GM21423 (cell line): ENCODE measurements at regions not wholly inside any gene's neighbourhood (a gene's known extent, or its start where the extent isn't known, plus 50 kb on each side); places are given as distances from the start of the nearest gene placed in this dataset.

Experiments used
- ATAC-seq: cut with Tn5 transposase; IDR thresholded peaks from one replicate; pipeline ENCODE4 v1.9.1; 2021; ENCODE audit warnings: mild to moderate bottlenecking, moderate library complexity; ENCODE audit not compliant: unreplicated experiment

DNA sequence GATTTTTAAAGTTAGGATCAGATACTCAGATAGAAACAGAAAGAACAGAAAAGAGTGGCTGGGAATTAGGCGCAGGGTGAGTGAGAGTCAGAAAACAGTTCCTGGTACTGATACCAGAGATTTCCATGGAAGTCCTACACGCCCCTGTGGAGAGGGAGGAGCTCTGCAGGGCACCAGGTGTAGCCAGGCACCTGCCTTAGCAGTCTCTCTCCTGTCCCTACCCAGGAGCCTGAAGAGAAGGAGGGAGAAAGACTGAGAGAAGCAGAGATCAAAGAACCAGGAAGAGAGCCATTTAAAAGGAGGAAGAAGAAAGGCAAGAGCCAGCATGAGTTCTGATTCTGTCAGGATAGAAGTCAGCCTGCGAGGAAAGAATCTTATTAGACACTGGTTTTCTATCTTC lies 65.0 kb downstream of the CBLN1 start:
- no peak for ATAC-seq

DNA sequence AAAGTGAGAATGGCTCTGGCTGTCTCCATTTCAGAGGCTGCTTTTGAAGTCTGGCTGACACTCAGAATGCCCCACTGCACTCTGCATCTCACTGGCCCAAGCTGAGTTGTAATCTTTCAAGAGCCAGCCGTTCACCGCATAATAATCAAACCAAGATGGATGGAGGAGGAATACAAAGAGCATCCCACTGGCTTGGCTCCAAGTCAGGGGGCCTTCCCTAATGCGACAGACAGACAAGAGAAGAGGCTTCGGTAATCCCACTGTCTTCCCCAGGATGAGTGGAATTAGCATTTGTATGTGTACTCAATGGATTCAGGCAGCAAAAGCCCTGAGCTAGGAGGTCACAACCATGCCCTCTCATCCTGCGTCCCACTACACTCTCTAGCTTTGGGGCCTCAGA lies 68.0 kb downstream of the CBLN1 start:
- no peak for ATAC-seq

DNA sequence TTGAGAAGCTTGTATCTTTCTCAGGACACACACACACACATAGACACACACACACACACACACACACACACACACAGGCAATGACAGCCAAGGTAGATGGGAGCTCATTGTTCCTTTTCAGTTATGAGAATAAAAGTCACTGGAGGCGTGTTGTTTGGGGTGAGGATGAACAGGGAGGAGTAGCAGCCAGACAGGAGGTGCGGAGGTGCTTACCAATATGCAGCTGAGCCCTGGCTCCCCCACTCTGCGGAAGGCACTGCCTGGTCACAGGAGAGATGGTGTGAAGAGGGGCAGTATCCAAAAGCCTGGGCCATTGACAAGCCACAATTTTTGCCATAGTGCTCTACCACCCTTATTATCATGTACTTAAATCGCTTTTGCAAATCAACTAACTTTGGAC lies 77.4 kb downstream of the CBLN1 start:
- ATAC-seq: no peak

DNA sequence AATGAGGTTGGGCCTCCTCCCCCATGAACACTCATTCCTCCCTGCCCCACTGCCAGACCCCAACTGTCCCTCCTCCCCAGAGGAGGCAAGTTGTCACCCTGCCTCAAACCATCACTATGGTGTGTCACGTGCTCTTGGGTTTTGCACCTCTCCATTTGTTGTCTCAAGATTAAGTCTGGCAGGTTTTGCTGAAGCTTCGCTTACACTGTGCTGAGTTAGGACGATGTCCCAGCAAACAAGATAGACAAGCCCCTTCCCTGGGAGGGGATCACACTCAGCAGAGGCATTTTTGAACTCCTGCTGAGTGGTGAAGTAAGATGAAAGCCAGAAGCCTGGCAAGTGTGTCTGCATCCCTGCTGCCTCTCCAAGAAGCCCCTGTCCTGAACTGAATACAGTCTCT lies 78.3 kb downstream of the CBLN1 start:
- ATAC-seq: no peak

DNA sequence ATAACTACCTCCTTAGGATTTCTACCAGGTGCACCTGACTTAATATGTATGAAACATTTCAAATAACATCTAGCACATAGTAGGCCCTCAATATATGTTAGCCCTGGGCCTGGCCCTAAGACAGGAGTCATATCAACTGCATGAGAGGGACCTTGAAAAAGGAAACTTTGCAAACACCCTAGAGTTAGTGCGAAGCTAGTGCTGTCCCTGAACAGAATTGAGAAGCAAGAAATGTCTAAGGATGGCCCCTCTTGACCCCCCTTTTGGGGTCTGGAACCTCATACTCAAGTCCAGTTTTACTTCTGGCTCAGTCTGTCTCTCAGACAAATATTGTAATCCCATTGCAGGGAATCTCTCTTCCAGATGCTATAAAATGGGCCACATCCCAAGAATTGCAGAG lies 80.5 kb downstream of the CBLN1 start:
- no peak for ATAC-seq

DNA sequence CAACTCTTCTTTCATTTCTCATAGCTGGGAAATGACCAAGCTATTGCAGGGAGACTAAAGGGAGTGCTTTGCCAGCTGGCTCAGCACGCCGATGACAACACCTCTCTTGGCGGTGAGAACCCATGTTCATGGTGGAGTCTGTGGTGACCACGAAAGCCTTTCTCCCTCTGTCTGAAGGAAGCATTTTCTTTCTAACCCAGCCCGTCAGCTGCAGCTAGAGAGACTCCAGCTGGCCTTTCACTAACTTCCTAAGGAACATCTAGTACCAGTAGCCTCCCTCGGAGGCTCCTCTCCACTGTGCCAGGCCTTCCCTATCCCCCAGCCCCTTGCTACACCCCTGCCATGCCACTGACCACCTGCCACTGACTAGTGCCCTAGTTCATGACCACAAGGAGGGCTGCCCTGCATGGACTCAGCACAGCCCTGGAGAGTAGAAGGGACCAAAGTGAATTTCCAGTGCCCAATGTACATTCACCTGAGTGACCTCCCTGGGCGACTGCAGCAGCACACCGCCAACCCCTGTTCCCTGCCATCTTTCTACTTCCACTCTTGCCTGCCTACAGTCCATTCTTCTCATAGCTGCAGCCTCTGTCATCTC lies 81.3 kb downstream of the CBLN1 start:
- ATAC-seq: no peak

DNA sequence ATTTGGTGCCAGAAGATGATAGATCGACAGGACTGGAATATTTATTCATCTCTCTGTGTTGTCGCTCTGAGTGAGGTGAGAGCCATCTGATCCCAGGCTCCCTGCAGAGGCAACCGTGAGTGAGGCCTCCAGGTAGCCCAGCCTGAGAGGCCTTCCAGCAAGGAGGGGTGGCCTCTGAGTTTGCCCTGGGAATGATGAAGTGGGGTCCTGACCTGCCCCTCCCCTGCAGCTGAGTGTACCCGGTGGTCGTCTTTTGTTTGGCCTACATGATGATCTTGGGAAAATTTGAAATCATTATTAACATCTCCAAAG lies 86.4 kb downstream of the CBLN1 start:
- no peak for ATAC-seq

DNA sequence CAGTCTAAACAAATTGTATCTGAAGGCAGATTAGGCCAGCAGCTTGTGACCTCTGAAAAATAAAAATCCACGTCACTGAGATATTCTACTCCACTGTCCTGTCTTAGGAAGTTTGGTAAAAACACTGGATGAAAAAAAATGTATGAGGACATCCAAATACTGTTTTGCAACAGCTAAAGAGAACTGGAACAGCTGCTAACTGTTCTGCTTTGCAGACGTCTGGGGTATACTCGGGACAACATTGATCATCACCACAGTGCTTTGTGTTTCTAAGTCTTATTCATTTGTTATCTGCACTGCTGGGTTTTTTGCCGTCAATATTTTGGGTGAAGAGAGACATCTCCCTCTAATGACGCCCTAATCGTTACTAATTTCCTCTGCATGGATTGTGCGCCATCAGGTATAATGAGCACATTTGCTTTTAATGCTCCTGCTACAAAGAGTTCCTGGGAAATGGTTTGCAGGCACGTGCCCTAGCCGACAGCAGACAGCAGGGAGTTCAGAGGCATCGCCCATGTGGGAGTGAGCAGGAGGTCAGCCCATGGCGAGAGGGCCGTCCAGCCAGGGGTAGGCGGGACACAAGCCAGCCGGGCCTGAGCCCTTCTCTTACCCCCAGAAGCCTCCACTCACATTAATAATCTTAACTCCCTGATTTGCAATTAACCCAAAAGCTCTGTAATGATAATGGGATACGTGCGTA lies 87.0 kb downstream of the CBLN1 start:
- ATAC-seq: no peak

DNA sequence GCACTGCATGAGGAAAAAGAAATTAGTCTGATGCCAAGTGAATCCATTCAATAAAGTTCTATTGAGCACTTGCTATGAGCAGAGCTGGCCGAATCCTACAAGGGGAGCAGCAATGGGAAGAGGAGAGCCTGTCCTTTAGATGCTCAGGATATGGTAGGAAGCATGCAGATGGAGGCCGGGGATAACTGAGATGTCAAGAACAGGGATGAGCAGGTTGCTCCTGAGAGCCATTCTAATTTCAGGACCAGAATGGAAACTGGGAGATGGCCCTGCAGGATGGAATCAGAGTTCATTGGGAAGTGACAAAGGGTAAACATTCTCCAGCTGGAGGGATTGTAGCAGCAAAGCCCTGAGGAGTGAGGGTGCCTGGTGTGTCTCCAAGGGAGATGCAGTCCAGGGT lies 88.0 kb downstream of the CBLN1 start:
- ATAC-seq: no peak

DNA sequence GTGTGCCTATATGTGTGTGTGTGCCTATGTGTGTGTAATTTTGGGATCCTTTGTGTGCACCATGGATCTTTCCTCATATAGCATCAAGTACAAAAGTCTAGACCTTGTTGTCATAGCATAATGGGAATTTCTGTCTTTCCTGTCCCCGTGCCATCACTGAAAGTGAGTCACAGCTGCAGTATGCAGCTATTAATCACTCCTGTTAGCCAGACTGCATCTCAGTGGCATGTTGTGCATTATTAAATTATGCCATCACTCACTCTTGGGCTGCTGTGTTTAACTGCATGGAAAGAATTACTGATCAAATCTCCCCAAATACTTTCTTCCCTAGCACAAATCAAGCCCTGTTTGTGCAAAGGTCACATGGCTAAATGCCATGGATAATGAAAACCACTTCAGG lies 92.4 kb downstream of the CBLN1 start:
- no peak for ATAC-seq

DNA sequence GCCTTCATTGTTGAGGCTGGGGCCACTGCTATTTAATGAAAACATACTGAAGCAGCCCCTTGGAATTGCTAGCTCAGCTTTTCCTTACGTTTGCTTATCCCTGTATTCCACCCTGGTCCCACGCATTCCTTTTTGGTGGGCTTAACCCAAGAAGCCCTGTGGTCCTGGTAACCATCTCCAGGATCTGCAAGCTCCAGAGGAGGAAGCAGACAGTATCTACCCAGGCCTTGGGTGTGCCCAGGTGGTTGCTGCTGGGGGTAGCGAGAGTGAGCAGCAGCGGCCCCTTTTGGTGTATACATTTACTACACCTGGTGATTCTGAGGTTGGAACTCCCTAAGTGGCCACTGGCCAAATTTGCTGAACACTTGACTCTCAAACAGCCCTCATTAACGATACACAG lies 97.7 kb downstream of the CBLN1 start:
- ATAC-seq: no peak

DNA sequence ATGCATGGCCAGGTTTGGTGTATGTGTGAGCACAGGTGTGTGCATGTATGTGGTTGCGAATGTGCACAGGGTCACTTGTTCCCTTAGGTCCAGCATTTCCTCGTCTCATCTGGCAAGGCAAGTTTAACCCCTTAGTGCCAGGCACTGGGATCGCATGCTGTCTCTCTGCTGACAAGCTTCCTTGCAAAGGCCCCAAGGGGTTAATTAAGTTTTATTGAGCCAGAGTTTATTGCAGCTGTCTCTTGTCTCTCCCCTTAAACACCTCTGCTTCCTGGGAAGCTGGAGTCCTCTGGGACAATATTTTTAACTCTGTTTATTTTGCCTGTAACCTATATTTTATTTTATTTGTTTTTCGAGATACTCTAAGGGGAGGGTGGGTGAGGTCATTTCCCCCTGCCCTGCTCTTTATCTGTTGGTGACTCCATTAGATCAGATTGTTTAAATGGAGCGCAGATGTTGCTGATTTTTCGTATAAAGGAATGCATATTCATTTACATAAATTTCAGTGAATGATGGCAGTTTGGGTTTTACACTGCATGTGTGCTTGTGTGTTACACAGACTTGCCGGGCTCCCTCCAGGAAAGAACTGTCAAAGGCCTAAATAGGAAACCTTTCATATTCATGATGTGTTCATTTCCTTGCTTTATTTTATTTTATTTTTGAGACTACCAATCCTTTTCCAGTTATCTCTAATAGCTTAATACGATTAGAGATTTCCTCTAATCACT lies 99.7 kb downstream of the CBLN1 start:
- ATAC-seq: no peak

DNA sequence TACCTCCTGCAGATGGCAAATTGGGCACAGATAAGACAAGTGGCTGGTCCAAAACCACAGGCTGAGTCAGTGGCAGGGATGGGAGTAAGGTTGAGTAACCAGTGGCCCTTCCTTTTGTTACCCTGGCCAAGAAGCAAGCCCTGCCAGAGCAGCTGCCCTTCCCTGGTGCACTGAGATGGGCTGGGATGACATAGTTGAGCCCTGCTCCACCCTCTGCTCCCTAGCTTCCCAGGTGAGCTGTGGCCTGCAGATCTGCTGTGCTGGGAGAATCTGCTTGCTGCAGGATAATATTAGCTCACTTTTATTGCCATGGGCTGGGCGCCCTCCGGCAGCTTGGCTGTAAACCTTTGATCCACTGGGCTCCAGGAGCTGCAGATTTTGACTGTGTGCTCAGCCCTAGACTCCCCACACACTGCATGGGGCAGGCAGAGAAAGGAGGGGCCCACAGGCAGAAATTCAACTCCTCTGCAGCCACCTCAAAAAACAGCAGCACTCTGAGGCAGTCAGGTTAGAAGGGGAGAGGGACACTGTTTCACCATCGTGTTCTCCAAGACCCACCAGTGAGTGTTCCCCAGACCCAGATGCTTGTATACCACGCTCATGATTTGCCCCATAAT lies 101.8 kb downstream of the CBLN1 start:
- ATAC-seq: no peak

DNA sequence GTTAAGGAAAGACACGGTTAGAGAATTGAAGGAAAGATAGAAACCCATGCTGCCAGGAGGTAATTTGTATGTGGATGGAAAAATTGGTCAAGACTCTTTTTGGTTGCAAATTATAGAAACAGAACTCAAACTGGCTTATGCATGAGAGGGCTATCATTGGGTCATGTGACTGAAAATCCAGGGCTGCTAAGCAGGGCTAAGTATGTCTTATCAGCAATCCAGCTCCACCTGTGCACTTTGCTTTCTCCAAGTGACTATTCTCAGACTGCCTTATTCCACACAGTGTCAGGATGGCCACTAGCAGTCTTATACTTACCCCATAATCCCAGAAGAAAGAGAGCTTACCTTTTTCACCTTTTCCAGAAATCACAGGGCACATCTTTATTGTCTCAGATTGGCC lies 113.5 kb downstream of the CBLN1 start:
- ATAC-seq: no peak

DNA sequence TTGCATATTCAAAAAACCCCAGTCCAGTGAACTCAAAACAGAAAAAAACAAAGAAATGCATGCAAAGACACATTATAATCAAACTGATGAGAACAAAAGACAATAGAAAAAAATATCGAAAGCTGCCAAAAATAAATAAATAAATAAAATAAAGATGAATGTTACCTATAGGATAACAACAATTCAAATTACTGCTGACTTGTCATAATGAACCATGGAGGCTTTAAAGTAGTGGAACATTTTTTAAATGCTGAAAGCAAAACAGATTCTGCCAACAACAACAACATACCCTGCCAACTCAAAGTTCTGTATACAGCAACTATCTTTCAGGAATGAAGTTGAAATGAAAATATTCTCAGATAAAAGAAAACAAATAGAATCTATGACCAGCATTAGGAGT lies 116.6 kb downstream of the CBLN1 start:
- no peak for ATAC-seq

DNA sequence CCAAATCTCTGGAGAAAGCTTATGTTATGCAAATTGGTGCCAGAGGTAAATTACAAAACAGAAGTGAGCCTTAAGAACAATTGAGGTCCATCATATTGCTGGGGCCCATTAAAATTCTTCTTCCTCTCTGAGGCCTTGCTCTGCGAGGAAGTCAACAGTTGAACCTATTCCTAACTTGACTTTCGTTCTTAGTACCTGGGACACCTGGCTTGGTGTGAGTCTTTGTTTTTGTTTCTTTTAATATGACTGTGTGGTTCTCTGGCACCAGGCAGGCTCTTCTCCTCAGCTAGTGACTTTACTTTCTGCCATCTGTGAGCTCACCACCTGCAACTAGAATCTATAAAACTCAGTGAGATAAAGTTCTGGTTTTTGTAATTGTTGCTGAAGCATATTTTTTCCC lies 120.4 kb downstream of the CBLN1 start:
- no peak for ATAC-seq

DNA sequence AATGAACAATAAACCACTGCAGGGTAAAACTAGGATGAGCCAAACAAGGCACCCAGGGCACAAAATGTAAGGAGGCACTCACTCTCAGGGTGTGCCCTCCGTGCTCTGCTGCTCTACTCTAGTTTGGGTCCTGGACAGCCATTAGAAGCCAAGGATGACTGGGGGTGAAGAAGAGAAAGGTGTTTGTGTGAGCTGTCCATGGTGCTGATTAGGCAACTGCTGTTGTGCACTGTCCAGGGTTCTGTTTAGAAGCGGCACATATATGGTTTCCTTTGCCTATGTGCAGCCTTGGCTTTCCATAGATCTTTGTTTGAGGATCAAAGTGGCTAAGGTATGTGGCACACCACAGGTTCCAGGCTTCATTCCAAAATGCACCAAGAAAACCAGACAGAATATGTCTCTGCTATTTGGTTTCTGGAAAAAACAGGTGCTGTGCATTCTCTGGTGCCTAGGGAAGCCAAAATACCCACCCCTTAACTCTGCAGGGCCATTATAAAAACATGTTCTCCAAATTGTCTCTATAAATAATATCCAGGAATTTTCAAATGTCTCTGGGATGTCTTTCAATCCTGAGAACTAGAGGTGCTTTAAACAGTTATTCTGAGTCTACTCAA lies 123.5 kb downstream of the CBLN1 start:
- no peak for ATAC-seq

DNA sequence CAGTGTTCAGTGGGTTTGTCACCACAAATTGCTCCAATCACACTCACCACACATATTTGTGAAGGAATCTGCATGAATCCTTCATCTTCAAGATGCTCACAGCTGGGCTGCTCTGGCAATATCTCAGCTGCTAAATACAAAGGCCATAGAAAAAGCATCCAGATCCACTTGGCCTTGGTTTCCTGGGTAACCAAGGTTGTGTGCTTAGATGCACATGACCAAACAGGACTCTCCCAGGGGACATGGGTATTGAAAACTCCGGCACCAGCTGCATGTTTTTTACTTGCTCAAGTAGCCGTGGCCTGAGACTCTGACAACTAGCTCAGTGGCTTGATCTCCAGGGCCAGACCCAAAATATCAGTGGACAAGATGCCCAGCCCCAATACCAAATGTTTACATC lies 131.3 kb downstream of the CBLN1 start:
- no peak for ATAC-seq

DNA sequence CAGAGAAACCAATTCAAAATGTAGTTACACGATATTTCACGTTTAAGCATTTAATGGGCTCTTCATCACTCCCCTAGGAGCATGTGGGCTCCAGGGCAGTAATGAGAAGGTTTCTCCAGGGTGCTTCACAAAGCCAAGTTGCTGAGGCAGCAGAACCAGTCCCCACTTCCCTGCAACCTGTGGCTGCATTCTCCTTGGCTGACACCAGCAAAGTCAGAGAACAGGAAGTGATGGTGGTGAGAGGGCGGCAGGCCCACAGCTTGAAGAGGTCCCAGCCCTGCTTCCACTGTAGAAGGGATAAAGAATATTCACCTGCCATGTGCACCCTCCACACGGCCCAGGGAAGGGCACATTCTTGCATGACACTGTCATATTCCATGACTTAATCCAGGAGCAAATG lies 133.2 kb downstream of the CBLN1 start:
- ATAC-seq: no peak

DNA sequence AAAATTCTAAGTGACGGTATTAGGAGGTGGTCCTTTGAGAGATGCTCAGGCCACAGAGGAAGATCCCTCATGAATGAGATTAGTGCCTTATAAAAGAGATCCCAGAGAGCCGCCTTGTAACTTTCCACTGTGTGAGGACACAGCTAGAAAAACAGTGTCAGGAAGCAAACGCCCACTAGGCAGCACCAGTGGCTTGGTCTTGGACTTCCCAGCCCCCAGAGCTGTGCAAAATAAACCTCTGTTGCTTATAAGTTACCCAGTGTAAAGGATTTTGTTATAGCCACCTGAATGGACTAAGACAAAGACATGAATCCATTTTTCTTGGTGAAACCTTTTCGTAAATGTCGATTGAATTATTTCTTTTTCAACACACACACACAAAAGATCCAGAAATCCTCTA lies 141.0 kb downstream of the CBLN1 start:
- no peak for ATAC-seq

DNA sequence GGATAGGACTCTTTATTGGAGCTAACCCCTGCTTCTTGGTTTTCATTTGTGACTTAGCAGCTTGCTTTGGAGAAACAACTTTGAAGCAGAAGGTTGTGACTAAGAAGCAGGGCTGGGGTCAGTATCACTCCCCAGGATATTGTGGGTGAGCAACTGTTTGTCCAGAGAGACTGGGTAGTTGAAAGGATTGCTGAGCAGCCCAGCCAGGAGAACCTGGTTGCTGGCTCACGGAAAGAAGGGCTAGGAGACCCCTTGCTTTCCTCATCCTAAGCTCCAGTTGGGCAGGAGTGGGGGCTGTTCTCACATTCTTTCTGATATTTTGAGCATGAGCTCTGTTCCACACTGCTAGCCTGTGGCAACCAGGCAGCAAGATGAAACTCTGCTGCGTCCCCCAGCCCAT lies 151.2 kb downstream of the CBLN1 start:
- ATAC-seq: no peak

DNA sequence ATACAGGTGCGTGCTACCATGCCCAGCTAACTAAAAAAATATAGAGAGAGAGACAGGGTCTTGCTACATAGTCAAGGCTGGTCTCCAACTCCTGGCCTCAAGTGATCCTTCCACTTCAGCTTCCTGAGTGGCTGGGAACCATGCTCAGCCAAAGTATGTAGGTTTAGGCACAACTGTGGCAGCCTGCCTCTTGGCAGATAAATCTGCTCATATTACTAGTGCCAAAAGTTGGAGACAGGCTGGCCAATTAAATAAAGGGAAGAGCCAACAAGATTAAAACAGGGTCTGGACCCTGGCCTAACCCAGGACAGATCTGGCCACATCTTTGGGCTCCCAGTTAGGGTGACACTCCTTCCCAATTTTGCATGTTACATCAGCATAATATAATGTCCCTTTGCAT lies 151.7 kb downstream of the CBLN1 start:
- ATAC-seq: no peak
